SU-DHL-6 (cell line): ENCODE measurements at regions not wholly inside any gene's neighbourhood (a gene's known extent, or its start where the extent isn't known, plus 50 kb on each side); places are given as distances from the start of the nearest gene placed in this dataset.

ENCODE experiments used
- EZH2phosphoT487 ChIP-seq: fragments of 200-600 bp; sonication (generic), shearing (Covaris generic); conservative IDR thresholded peaks from 2 replicates; pipeline ENCODE4 v1.6.1; 2018; ENCODE audit warnings: mild to moderate bottlenecking, antibody characterized with exemption, low read length, moderate library complexity, mixed read lengths
- TF ChIP-seq, protein P1 (sequence below): fragments of 200-600 bp; sonication (generic); IDR thresholded peaks from one replicate; pipeline ENCODE4 v1.5.1; 2017; ENCODE audit warnings: antibody characterized with exemption, mild to moderate bottlenecking, low read length, moderate library complexity; ENCODE audit not compliant: insufficient read depth, poor library complexity, severe bottlenecking

DNA sequence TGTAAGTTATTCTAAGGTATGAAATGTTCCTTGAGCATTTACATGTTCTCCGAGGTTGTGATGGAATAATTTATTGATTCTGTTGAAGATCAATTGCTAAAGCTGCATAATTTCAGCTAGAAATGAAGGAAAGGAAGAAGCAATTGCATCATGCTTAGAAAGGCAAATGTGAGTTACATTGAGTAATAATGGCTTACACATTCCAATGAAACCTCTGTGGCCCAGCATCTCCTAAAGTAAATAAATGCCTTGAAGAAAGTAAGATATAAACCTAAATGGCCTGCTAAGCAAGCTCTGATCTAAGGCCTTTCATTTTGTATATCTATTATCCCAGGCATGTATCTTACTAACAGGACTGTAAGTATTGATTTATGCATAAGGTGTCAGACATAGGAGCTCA, 677.3 kb upstream of the RGMB start:
- TF ChIP-seq, protein P1, sequence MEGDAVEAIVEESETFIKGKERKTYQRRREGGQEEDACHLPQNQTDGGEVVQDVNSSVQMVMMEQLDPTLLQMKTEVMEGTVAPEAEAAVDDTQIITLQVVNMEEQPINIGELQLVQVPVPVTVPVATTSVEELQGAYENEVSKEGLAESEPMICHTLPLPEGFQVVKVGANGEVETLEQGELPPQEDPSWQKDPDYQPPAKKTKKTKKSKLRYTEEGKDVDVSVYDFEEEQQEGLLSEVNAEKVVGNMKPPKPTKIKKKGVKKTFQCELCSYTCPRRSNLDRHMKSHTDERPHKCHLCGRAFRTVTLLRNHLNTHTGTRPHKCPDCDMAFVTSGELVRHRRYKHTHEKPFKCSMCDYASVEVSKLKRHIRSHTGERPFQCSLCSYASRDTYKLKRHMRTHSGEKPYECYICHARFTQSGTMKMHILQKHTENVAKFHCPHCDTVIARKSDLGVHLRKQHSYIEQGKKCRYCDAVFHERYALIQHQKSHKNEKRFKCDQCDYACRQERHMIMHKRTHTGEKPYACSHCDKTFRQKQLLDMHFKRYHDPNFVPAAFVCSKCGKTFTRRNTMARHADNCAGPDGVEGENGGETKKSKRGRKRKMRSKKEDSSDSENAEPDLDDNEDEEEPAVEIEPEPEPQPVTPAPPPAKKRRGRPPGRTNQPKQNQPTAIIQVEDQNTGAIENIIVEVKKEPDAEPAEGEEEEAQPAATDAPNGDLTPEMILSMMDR = no peak
- TF ChIP-seq EZH2phosphoT487 = no peak
